ENCODE measurements at regions not wholly inside any gene's neighbourhood (a gene's known extent, or its start where the extent isn't known, plus 50 kb on each side); places are given as distances from the start of the nearest gene placed in this dataset.

DNA sequence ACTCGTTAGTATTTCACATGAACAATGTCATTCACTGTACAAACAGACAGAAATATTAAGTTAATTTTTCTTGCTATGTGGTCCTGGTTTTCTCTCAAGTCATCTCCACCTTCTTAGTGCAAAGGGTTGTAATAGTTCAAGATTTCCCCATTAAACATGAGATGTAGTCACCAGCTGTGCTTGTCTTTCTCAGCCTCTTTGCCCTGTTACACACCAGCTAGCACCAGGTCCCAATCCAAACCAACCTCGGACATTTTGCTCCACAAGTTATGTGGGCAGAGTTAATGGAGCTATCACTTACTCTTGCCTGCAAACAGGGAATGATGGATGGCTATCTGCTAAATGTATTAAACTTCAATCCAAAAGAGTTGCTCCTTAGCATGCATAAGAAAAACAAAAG is 328.1 kb downstream of the TLE1 start:
- no peak for TF ChIP-seq CTCF (conservative IDR thresholded peaks at IDR 0.05)
- TF ChIP-seq EZH2 (IDR thresholded peaks at IDR 0.05; ENCODE audit: low read depth) = no peak
